ENCODE measurements at regions not wholly inside any gene's neighbourhood (a gene's known extent, or its start where the extent isn't known, plus 50 kb on each side); places are given as distances from the start of the nearest gene placed in this dataset.

DNA sequence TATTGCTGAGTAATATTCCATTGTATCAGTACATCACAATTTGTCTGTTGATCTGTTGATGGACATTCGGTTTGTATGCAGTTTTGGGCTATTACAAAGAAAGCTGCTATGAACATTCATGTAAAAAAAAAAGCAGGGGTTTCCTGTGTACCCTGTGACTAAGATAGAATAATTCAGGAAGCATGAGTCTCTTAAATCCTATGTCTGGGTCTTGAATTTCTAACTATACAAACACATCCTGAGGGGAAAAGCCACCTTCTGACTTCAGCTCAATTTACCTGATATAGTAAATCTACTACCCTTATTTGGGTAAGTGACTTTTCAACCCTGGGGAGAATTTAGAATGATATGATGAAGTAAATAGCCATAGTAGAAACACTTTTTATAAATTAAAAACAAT, 94.6 kb upstream of the FUNDC1 start:
- TF ChIP-seq, protein P1, sequence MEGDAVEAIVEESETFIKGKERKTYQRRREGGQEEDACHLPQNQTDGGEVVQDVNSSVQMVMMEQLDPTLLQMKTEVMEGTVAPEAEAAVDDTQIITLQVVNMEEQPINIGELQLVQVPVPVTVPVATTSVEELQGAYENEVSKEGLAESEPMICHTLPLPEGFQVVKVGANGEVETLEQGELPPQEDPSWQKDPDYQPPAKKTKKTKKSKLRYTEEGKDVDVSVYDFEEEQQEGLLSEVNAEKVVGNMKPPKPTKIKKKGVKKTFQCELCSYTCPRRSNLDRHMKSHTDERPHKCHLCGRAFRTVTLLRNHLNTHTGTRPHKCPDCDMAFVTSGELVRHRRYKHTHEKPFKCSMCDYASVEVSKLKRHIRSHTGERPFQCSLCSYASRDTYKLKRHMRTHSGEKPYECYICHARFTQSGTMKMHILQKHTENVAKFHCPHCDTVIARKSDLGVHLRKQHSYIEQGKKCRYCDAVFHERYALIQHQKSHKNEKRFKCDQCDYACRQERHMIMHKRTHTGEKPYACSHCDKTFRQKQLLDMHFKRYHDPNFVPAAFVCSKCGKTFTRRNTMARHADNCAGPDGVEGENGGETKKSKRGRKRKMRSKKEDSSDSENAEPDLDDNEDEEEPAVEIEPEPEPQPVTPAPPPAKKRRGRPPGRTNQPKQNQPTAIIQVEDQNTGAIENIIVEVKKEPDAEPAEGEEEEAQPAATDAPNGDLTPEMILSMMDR (IDR thresholded peaks at IDR 0.05; ENCODE audit: poor library complexity), result no peak
- TF ChIP-seq EZH2phosphoT487 (IDR thresholded peaks at IDR 0.05; ENCODE audit: low read depth, severe bottlenecking, unreplicated experiment), result no peak

All from hepatocyte (in vitro differentiated cells).